ENCODE measurements at regions not wholly inside any gene's neighbourhood (a gene's known extent, or its start where the extent isn't known, plus 50 kb on each side); places are given as distances from the start of the nearest gene placed in this dataset.

GRCh38 chrX:63884821-63885790, 100.1 kb upstream of the ARHGEF9 start:
- H3K4me3 ChIP-seq: no peak overlapping the region
- ATAC-seq (no peak), DNase-seq (no peak)
- H3K9me3 ChIP-seq: no peaks in the 10 kb centered on the region
- no peak overlapping the region for H3K27ac ChIP-seq
- no peaks in the 10 kb centered on the region for H3K4me1 ChIP-seq
- TF ChIP-seq CTCF (IDR thresholded peaks at IDR 0.05): no peak
- H3K27me3 ChIP-seq: no peaks in the 10 kb centered on the region
- H3K36me3 ChIP-seq: no peaks in the 10 kb centered on the region
- intact Hi-C loops (cut with DNase I): no loop called here

DNA sequence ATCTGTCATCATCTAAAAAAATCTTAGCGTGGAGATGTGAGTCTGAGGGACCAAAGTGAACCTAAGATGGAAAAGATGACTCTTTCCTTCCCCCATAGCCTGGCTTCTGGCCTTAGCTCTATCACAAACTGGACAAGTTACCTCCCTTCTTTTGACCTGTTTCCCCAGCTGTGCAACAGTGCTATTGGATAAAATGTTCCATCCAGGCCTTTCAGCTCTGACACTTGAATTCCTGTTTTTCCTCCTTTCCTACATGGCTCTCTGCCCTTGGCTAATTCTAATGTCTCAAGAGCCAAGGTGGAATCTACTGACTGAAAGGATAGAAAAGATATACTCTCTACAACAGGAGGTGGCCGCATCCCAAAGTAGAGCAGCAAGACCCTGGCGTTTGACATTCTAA, 84.5 kb upstream of the ARHGEF9 start:
- Histone ChIP-seq H3K27ac (no peak overlapping the region), H3K27me3 (no peaks in the 10 kb centered on the region), H3K4me1 (no peaks in the 10 kb centered on the region), H3K4me3 (no peak overlapping the region), H3K9me3 (no peaks in the 10 kb centered on the region), H3K36me3 (no peaks in the 10 kb centered on the region)
- no peak for ATAC-seq
- no peak for DNase-seq
- TF ChIP-seq CTCF (IDR thresholded peaks at IDR 0.05): no peak
- intact Hi-C loops (cut with DNase I): no loop called here

GRCh38 chrX:63855896-63856295, 70.9 kb upstream of the ARHGEF9 start:
- intact Hi-C loops (cut with DNase I): no loop called here
- TF ChIP-seq CTCF (IDR thresholded peaks at IDR 0.05): no peak
- H3K27me3 ChIP-seq: no peaks in the 10 kb centered on the region
- DNase-seq: no peak
- ATAC-seq: no peak
- H3K9me3 ChIP-seq: no peaks in the 10 kb centered on the region
- no peaks in the 10 kb centered on the region for H3K36me3 ChIP-seq
- no peak overlapping the region for H3K4me3 ChIP-seq
- H3K27ac ChIP-seq: no peak overlapping the region
- H3K4me1 ChIP-seq: no peaks in the 10 kb centered on the region

- no peak for ATAC-seq
- Histone ChIP-seq H3K27ac (no peak overlapping the region), H3K9me3 (no peaks in the 10 kb centered on the region), H3K27me3 (no peaks in the 10 kb centered on the region), H3K36me3 (no peaks in the 10 kb centered on the region), H3K4me3 (no peak overlapping the region), H3K4me1 (no peaks in the 10 kb centered on the region)
- intact Hi-C loops (cut with DNase I): no loop called here
- TF ChIP-seq CTCF (IDR thresholded peaks at IDR 0.05): no peak
- DNase-seq: no peak
Measured at GRCh38 chrX:63835361-63835760, 50.3 kb upstream of the ARHGEF9 start.

Measured in upper lobe of right lung (tissue), 1 donor.